Large intestine (tissue), 3 donors: ENCODE measurements at regions not wholly inside any gene's neighbourhood (a gene's known extent, or its start where the extent isn't known, plus 50 kb on each side); places are given as distances from the start of the nearest gene placed in this dataset.
"Not testable (repeated sequence)": the region's sequence is repeated elsewhere in the genome, so short reads cannot be mapped to it uniquely, and the experiment has no call there.

Experiments
- DNase-seq, 2 donors: peaks; one replicate each; pipeline versions ENCODE4 v3.0.0 to v3.0.0-alpha.2; 2013
- H3K27ac ChIP-seq: one replicate; pipeline ENCODE4 v1.5.1; 2013; ENCODE audit warnings: low read length
- H3K27me3 ChIP-seq: 2 replicates; pipeline ENCODE4 v1.6.1; 2013; ENCODE audit warnings: low read length; ENCODE audit not compliant: control insufficient read depth, insufficient read depth
- H3K36me3 ChIP-seq: 2 replicates; pipeline ENCODE4 v1.6.1; 2013; ENCODE audit warnings: low read length; ENCODE audit not compliant: control insufficient read depth, insufficient read depth
- H3K4me1 ChIP-seq: one replicate; pipeline ENCODE4 v1.6.1; 2013; ENCODE audit warnings: low read length; ENCODE audit not compliant: control insufficient read depth, insufficient read depth
- H3K4me3 ChIP-seq: one replicate; pipeline ENCODE4 v1.5.1; 2013; ENCODE audit warnings: low read length
- H3K9me3 ChIP-seq: one replicate; pipeline ENCODE4 v1.6.1; 2013; ENCODE audit warnings: mild to moderate bottlenecking, low read depth, low read length, moderate library complexity; ENCODE audit not compliant: control insufficient read depth
- WGBS: methylation state at CpG from one replicate; pipeline ENCODE4 v1.1.5; 2013; ENCODE audit warnings: low lambda C conversion rate; ENCODE audit not compliant: insufficient coverage; 5-methylcytosine and 5-hydroxymethylcytosine counted together

DNA sequence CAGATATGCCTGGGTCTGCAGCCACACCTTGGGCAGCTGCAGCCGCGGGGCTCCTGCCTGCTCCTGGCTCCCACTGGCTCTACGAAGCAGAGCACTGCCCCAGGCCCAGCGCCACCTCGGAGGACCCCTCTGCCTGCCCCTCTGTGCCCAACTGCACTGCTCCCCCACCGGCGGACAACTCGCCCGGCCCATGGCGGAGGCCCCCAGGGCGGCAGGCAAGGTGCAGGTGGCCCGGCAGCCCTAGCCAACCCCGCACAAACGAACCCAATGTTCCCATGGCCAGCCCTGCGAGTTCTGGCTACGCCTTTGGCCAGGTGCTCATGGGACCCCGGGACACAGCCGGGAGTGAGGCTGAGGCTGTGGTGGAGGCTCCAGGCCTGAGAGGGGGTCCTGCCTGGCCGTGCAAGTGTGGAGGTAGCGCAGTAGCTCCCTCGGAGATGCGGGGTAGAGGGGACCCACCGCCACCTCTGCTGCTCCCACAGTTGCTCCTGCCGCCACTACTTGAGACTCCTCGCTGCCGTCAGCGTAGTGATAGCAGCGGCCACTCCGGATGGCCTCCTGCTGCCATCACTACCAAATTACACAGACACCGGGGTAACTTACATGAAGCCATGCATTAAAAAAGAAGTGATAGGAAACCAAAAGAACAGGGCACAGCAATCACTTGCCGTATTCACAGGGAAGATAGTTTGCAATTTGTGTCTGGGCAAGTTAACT lies 97.3 kb upstream of the SP4 start:
- Histone ChIP-seq H3K36me3 (no peaks in the 10 kb centered on the region), H3K27me3 (no peaks in the 10 kb centered on the region), H3K4me3 (no peak overlapping the region), H3K4me1 (no peaks in the 10 kb centered on the region), H3K27ac (no peak overlapping the region), H3K9me3 (peaks cover 6% of the 10 kb centered on the region)
- 100% methylated on average over 1 of the region's 31 CpGs for WGBS
- DNase-seq = no peak

DNA sequence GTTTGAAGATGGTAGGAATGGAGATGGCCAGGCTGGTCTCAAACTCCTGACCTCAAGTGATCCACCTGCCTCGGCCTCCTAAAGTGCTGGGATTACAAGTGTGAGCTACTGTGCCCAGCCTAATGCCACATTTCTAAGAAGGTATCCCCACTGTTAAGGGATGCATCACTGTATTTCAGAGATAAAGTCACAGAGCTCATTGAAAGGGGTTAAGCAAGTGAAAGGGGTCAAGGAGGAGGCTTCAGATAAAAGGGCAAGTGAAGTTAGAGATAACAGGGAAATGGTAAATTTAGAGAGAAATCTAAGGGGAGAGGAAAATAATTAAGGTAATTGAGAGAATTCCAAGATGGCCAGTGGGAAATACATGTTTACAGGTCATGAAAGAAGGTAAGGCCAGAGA lies 93.0 kb upstream of the SP4 start:
- no peaks in the 10 kb centered on the region for H3K36me3 ChIP-seq
- no CpG with 5 or more reads among the region's 1 CpG for WGBS
- H3K4me3 ChIP-seq = no peak overlapping the region
- H3K4me1 ChIP-seq = no peaks in the 10 kb centered on the region
- DNase-seq = no peak
- peaks cover 6% of the 10 kb centered on the region for H3K9me3 ChIP-seq
- no peak overlapping the region for H3K27ac ChIP-seq
- no peaks in the 10 kb centered on the region for H3K27me3 ChIP-seq

DNA sequence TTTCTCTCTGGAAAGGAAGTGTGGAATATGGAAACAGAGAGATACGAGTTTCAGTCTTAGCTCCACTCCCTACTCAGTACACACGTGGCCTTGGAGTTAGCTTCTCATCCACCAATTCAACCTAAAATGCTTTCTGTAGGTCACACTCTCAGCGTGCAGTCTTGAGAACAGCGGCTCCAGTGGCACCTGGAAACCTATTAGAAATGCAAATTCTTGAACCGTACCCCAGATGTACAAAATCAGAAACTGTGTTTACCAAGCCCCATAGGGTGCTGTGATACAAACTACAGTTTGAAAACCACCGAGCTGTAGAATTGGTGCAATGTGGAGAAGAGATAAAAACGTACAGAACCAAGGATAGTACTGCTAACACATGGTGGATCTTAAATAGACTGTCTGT lies 91.1 kb upstream of the SP4 start:
- Histone ChIP-seq H3K27me3 (no peaks in the 10 kb centered on the region), H3K27ac (no peak overlapping the region), H3K4me3 (no peak overlapping the region), H3K4me1 (no peaks in the 10 kb centered on the region), H3K36me3 (no peaks in the 10 kb centered on the region), H3K9me3 (no peaks in the 10 kb centered on the region)
- no peak for DNase-seq
- WGBS = no CpG with 5 or more reads among the region's 7 CpGs

DNA sequence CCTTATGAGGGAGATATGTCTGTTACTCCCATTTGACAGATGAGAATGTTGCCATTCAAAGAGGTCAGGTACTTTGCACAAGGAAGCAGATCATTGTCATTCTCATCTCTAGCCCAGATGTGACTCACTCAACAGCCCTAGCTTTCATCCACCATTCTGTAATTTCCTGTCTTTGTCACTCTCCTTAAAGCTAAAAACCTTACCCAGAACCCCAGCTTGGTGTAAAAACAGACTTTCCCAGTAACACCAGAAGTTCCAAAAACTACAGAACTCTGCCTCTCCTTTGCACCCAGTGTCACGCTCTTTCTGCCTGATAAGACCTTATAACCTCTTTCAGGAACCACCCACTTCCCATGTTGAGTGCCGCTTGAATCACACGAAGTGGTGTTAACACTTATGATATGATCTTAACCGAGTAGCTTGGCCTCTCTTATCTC lies 89.1 kb upstream of the SP4 start:
- H3K27me3 ChIP-seq = no peaks in the 10 kb centered on the region
- no peak overlapping the region for H3K27ac ChIP-seq
- no peak for DNase-seq
- H3K9me3 ChIP-seq = no peaks in the 10 kb centered on the region
- H3K36me3 ChIP-seq = no peaks in the 10 kb centered on the region
- no CpG with 5 or more reads among the region's 4 CpGs for WGBS
- H3K4me3 ChIP-seq = no peak overlapping the region
- no peaks in the 10 kb centered on the region for H3K4me1 ChIP-seq

DNA sequence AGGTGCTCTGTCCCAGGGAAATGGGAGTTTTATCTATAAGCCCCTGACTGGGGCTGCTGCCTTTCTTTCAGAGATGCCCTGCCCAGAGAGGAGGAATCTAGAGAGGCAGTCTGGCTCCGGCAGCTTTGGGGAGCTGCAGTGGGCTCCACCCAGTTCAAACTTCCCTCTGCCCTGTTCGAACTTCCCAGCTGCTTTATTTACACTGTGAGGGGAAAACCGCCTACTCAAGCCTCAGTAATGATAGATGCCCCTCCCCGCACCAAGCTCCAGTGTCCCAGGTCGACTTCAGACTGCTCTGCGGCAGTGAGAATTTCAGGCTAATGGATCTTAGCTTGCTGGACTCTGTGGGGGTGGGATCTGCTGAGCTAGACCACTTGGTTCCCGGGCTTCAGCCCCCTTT lies 83.0 kb upstream of the SP4 start:
- not testable (repeated sequence) for H3K9me3 ChIP-seq, H3K36me3 ChIP-seq, H3K27me3 ChIP-seq, H3K27ac ChIP-seq, H3K4me3 ChIP-seq, H3K4me1 ChIP-seq
- DNase-seq = peak in 1 of 2 donors; percentile 38
- no CpG with 5 or more reads among the region's 7 CpGs for WGBS

DNA sequence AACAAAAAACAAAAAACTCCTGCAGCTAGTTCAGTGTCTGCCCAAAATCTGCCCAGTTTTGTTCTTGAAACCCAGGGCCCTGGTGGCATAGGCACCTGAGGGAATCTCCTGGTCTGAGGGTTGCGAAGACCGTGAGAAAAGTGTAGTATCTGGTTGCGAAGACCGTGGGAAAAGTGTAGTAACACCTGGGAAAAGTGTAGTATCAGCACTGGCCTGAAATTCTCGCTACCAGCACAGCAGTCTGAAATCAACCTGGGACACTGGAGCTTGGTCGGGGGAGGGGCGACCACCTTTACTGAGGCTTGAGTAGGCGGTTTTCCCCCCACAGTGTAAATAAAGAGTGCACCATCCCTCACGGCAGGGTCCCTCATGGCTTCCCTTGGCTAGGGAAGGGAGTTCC lies 82.5 kb upstream of the SP4 start:
- no peaks in the 10 kb centered on the region for H3K4me1 ChIP-seq
- H3K9me3 ChIP-seq = no peaks in the 10 kb centered on the region
- H3K4me3 ChIP-seq = no peak overlapping the region
- H3K36me3 ChIP-seq = no peaks in the 10 kb centered on the region
- no peak for DNase-seq
- WGBS = no CpG with 5 or more reads among the region's 9 CpGs
- no peaks in the 10 kb centered on the region for H3K27me3 ChIP-seq
- H3K27ac ChIP-seq = no peak overlapping the region

DNA sequence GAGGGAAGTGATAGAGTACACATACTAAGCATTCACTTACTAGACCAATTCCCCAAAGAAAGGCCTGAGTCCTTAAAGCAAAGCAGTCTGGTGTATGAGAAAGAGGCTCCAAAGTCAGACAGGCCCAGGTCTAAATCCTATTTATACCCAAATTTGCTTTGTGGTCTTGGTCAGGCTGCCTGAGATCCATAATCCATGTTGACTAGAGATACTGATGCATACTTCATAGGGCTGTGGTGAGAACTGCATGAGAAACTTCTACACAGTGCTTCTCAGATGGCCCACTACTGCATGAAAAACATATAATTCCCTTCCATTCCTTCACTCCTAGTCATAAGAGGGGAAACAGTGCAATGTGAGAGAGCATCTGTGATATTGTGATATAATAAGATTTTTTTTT lies 81.6 kb upstream of the SP4 start:
- Histone ChIP-seq H3K4me3 (no peak overlapping the region), H3K36me3 (no peaks in the 10 kb centered on the region), H3K27me3 (no peaks in the 10 kb centered on the region), H3K27ac (no peak overlapping the region), H3K9me3 (no peaks in the 10 kb centered on the region), H3K4me1 (no peaks in the 10 kb centered on the region)
- no peak for DNase-seq

DNA sequence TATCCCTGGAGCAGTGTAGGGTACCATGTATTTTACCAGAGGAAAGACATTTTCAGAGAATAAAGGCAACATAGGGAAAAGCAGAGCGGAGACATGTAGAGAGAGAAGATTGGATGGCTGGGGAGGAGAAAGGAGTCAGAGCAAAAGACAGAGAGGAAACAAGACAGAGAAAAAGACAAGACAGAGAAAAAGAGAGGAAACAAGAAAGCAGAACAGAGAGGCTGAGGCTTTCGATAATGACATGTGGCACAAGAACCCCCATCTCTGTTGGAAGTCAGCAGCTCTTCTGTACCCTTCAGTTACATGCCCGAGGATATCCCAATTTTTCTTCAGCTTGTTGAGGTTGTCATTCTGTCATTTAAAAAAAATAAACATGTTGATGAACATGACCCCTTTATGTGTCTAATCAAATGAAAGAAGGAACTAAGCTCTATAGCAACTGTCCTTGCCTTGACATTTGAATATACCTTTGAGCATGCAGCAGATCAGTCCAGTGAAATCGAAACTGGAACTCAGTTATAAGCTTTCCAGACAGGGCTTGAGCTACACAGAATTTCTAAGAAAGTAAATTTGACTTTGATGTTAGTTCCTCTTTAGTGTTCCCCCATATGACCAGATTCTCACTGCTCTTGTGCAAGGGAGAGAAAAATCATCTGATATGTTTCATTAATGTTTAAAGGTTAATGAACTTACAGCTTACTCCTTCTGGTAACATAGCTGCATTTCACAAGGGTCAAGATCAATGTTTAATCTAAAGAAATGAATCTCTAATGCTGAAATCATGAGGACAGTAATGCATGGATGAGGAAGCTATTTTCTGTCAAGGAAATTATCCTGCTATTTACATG lies 75.1 kb upstream of the SP4 start:
- H3K36me3 ChIP-seq = no peaks in the 10 kb centered on the region
- no peak overlapping the region for H3K4me3 ChIP-seq
- H3K27ac ChIP-seq = no peak overlapping the region
- no peaks in the 10 kb centered on the region for H3K9me3 ChIP-seq
- H3K27me3 ChIP-seq = no peaks in the 10 kb centered on the region
- no peaks in the 10 kb centered on the region for H3K4me1 ChIP-seq
- WGBS = 94% methylated on average over 1 of the region's 4 CpGs
- peak in 1 of 2 donors; percentile 20 for DNase-seq

DNA sequence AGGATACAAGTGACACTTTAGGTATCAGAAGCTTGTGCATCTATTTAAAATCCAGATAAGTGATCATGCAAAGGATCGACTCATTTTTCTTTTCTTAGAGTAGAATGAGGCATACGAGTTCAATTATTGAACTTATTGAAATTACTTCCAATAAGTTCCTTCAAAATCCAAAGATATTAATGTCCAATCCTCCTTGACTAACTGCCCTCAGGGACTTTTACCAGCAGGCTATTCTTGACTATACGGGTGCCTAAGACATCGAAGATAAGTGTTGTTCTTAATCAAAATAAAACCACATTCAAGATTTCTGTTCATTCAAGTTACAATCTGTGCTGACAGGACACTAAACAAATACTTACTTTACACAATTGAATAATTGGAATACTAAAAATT lies 74.5 kb upstream of the SP4 start:
- Histone ChIP-seq H3K9me3 (no peaks in the 10 kb centered on the region), H3K27me3 (no peaks in the 10 kb centered on the region), H3K4me3 (no peak overlapping the region), H3K4me1 (no peaks in the 10 kb centered on the region), H3K36me3 (no peaks in the 10 kb centered on the region), H3K27ac (no peak overlapping the region)
- DNase-seq = no peak
- 83% methylated on average over 1 of the region's 4 CpGs for WGBS

DNA sequence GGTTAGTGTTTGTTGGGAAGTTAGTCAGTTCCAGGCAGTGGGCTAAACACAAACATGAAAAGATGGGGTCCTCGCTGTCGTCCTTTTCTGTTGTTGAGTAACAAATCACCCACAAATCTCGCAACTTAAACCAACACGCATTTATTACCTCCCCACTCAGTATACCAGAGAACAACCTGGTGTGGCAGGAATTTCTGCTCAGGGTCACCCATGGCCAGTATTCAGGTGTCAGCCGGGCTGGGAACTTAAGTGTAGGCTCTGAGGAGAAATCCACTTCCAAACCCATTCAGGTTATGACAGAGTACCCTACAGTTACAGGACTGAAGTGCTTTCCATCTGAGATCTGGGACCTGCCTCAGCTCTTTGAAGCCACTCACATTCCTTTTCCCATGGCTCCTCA lies 73.6 kb upstream of the SP4 start:
- DNase-seq = no peak
- Histone ChIP-seq H3K36me3 (no peaks in the 10 kb centered on the region), H3K9me3 (no peaks in the 10 kb centered on the region), H3K27ac (no peak overlapping the region), H3K4me1 (no peaks in the 10 kb centered on the region), H3K27me3 (no peaks in the 10 kb centered on the region), H3K4me3 (no peak overlapping the region)
- no CpG with 5 or more reads among the region's 5 CpGs for WGBS
